Endodermal cell (in vitro differentiated cells): ENCODE measurements at regions not wholly inside any gene's neighbourhood (a gene's known extent, or its start where the extent isn't known, plus 50 kb on each side); places are given as distances from the start of the nearest gene placed in this dataset.

Experiments used
- DNase-seq: peaks from one replicate; pipeline ENCODE4 v3.0.0-alpha.2; 2017
- H3K27ac ChIP-seq: 2 replicates; pipeline ENCODE4 v1.5.1; 2013; ENCODE audit warnings: mild to moderate bottlenecking, low read depth, low read length, moderate library complexity
- H3K27me3 ChIP-seq: 2 replicates; pipeline ENCODE4 v1.6.1; 2013; ENCODE audit warnings: mild to moderate bottlenecking, low read length, moderate library complexity; ENCODE audit not compliant: insufficient read depth, control insufficient read depth, poor library complexity, severe bottlenecking
- H3K36me3 ChIP-seq: 2 replicates; pipeline ENCODE4 v1.7.0; 2013; ENCODE audit warnings: mild to moderate bottlenecking, low read length, moderate library complexity; ENCODE audit not compliant: control insufficient read depth, insufficient read depth
- H3K4me1 ChIP-seq: one replicate; pipeline ENCODE4 v1.7.0; 2013; ENCODE audit warnings: low read length; ENCODE audit not compliant: control insufficient read depth, insufficient read depth
- H3K4me3 ChIP-seq: 2 replicates; pipeline ENCODE4 v1.5.1; 2013; ENCODE audit warnings: mild to moderate bottlenecking, low read length, moderate library complexity
- H3K9ac ChIP-seq: 2 replicates; pipeline ENCODE4 v1.6.1; 2013; ENCODE audit warnings: mild to moderate bottlenecking, low read length, moderate library complexity; ENCODE audit not compliant: poor library complexity, severe bottlenecking; ENCODE audit errors: extremely low read depth
- H3K9me3 ChIP-seq: 2 replicates; pipeline ENCODE4 v1.6.1; 2013; ENCODE audit warnings: mild to moderate bottlenecking, low read length, moderate library complexity; ENCODE audit not compliant: control insufficient read depth
- H3K27ac Mint-ChIP-seq: 2 replicates; pipeline ENCODE4 v1.8.0; 2020; ENCODE audit warnings: mixed read lengths
- H3K27me3 Mint-ChIP-seq: 2 replicates; pipeline ENCODE4 v1.8.0; 2021; ENCODE audit warnings: mild to moderate bottlenecking, mixed read lengths; ENCODE audit not compliant: insufficient read depth
- H3K36me3 Mint-ChIP-seq: 2 replicates; pipeline ENCODE4 v1.8.0; 2020; ENCODE audit warnings: low read depth, mixed read lengths
- H3K4me1 Mint-ChIP-seq: 2 replicates; pipeline ENCODE4 v1.8.0; 2020; ENCODE audit warnings: mixed read lengths
- H3K4me3 Mint-ChIP-seq: 2 replicates; pipeline ENCODE4 v1.8.0; 2020; ENCODE audit warnings: mild to moderate bottlenecking, moderate library complexity, mixed read lengths
- H3K9me3 Mint-ChIP-seq: 2 replicates; pipeline ENCODE4 v1.8.0; 2020; ENCODE audit warnings: mild to moderate bottlenecking, mixed read lengths
- CTCF ChIP-seq: fragments of 200-600 bp; sonication (generic); conservative IDR thresholded peaks from 2 replicates; pipeline ENCODE4 v1.5.0; 2021; ENCODE audit warnings: antibody characterized with exemption, mild to moderate bottlenecking
- WGBS, 2 experiments: methylation state at CpG; one replicate each; pipeline versions ENCODE4 v1.1.5 to v1.1.7; 2013; ENCODE audit warnings: missing lambda C conversion rate in 2 of 2, mixed read lengths in 1 of 2; ENCODE audit not compliant: insufficient coverage in 1 of 2, insufficient read length in 1 of 2; 5-methylcytosine and 5-hydroxymethylcytosine counted together

DNA sequence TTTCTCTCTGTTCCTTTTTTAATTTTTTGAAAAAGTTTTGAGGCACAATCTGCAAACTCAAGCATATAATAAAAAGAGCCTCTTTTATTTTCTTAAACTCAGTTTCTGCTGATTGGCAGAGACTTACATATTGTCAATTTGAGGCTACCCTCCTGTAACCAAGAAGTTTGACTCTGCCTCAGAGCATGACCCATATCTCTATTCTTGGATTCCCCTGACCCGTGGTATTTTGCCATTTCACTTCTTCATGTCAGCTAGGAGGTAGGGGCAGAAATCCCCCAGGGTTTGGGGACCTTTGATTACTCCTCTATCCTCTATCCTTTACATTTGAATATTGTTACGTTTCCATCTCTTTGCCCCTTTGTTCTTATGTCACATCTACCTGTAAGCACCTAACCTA, 479.1 kb upstream of the ALCAM start:
- H3K9me3 ChIP-seq: no peaks in the 10 kb centered on the region
- H3K4me3 Mint-ChIP-seq: no peak overlapping the region
- 91 to 100% methylated on average over 1 to 2 of the region's 2 CpGs for whole genome bisulfite sequencing, 2 experiments

GRCh38 chr3:104892044-104892443, 474.7 kb upstream of the ALCAM start:
- no peak for DNase-seq
- TF ChIP-seq CTCF: no peak
- H3K4me1 ChIP-seq: no peaks in the 10 kb centered on the region
- WGBS, 2 experiments: 89 to 100% methylated on average over 1 to 2 of the region's 2 CpGs
- no peak overlapping the region for H3K9ac ChIP-seq
- H3K4me3 ChIP-seq: no peak overlapping the region
- no peaks in the 10 kb centered on the region for H3K36me3 ChIP-seq
- no peaks in the 10 kb centered on the region for H3K27me3 ChIP-seq
- Mint-ChIP-seq H3K36me3 (no peaks in the 10 kb centered on the region), H3K27me3 (no peaks in the 10 kb centered on the region), H3K4me1 (peaks cover 11% of the 10 kb centered on the region), H3K27ac (no peak overlapping the region), H3K4me3 (no peak overlapping the region), H3K9me3 (no peaks in the 10 kb centered on the region)
- no peak overlapping the region for H3K27ac ChIP-seq
- H3K9me3 ChIP-seq: no peaks in the 10 kb centered on the region

More for the DNA sequence above, 479.1 kb upstream of the ALCAM start:
- Histone ChIP-seq H3K4me1 (no peaks in the 10 kb centered on the region), H3K36me3 (no peaks in the 10 kb centered on the region), H3K27me3 (no peaks in the 10 kb centered on the region), H3K27ac (no peak overlapping the region), H3K9ac (no peak overlapping the region), H3K4me3 (no peak overlapping the region)
- no peak overlapping the region for H3K27ac Mint-ChIP-seq
- no peak for DNase-seq
- H3K9me3 Mint-ChIP-seq: no peaks in the 10 kb centered on the region
- peaks cover 11% of the 10 kb centered on the region for H3K4me1 Mint-ChIP-seq
- TF ChIP-seq CTCF: no peak
- H3K36me3 Mint-ChIP-seq: no peaks in the 10 kb centered on the region
- no peaks in the 10 kb centered on the region for H3K27me3 Mint-ChIP-seq

- H3K4me1 ChIP-seq: no peaks in the 10 kb centered on the region
- Mint-ChIP-seq H3K4me3 (no peak overlapping the region), H3K4me1 (no peaks in the 10 kb centered on the region), H3K36me3 (no peaks in the 10 kb centered on the region), H3K27ac (no peak overlapping the region), H3K27me3 (peaks cover 5% of the 10 kb centered on the region), H3K9me3 (no peaks in the 10 kb centered on the region)
- no peaks in the 10 kb centered on the region for H3K9me3 ChIP-seq
- no peak for TF ChIP-seq CTCF
- no peaks in the 10 kb centered on the region for H3K27me3 ChIP-seq
- no peak overlapping the region for H3K27ac ChIP-seq
- no peak overlapping the region for H3K9ac ChIP-seq
- no peak overlapping the region for H3K4me3 ChIP-seq
- H3K36me3 ChIP-seq: no peaks in the 10 kb centered on the region
- no peak for DNase-seq
- WGBS, 2 experiments: 93 to 94% methylated on average over 1 of the region's 1 CpG
Measured at GRCh38 chr3:104896624-104897023, 470.1 kb upstream of the ALCAM start.
